Vagina (tissue), 2 donors: ENCODE measurements at regions not wholly inside any gene's neighbourhood (a gene's known extent, or its start where the extent isn't known, plus 50 kb on each side); places are given as distances from the start of the nearest gene placed in this dataset.

Experiments used
- CTCF ChIP-seq, 3 experiments: fragments of 450-650 bp in 2 of 3; fragments of 200-600 bp in 1 of 3; sonication (generic) in 1 of 3; IDR thresholded peaks; one replicate each; pipeline ENCODE4 v1.5.1; 2017 to 2019; ENCODE audit warnings: antibody characterized with exemption in 3 of 3, mild to moderate bottlenecking in 2 of 3, moderate library complexity in 2 of 3
- POLR2A ChIP-seq, 2 donors: fragments of 450-650 bp; IDR thresholded peaks; one replicate each; pipeline ENCODE4 v1.6.1; 2017; ENCODE audit warnings: antibody characterized with exemption in 2 of 2, mild to moderate bottlenecking in 2 of 2, moderate library complexity in 2 of 2
- POLR2AphosphoS5 ChIP-seq, 2 donors: sonication (generic); formaldehyde crosslinking; IDR thresholded peaks; one replicate each; pipeline ENCODE4 v1.9.0; 2017; ENCODE audit warnings: antibody characterized with exemption in 2 of 2, mild to moderate bottlenecking in 2 of 2, low read depth in 1 of 2; ENCODE audit not compliant: insufficient read depth in 1 of 2

DNA sequence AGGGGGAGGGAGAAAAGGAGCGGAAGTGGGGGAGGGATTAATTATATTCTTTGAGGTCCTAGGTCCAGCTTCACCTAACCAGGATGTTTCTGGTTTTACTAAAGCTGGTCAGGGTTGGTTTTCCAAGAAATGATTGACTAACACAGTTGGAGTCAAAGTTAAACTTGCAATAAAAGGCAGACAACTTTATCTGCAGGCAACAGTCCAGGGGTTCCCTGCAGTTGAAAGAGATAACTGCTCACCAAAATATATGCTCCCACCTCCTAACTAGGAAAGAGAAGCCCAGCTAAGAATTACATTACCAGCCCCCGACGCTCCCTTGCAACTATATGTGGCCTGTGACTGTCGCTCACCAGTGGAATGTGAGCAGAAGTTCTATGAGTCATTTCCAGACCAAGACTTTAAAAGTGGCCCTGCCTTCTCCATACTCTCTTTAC, 140.0 kb upstream of the PKDCC start:
- TF ChIP-seq POLR2A (IDR thresholded peaks at IDR 0.05) (no peak), CTCF (IDR thresholded peaks at IDR 0.05) (no peak), POLR2AphosphoS5 (IDR thresholded peaks at IDR 0.05; ENCODE audit: insufficient read depth in 1 of 2, low read depth in 1 of 2) (no peak)
